Brain pericyte (primary cell): ENCODE measurements at regions not wholly inside any gene's neighbourhood (a gene's known extent, or its start where the extent isn't known, plus 50 kb on each side); places are given as distances from the start of the nearest gene placed in this dataset.

Experiments
- DNase-seq: peaks from one replicate; pipeline ENCODE4 v3.0.0-alpha.2; 2012; ENCODE audit warnings: low read depth, low spot score

DNA sequence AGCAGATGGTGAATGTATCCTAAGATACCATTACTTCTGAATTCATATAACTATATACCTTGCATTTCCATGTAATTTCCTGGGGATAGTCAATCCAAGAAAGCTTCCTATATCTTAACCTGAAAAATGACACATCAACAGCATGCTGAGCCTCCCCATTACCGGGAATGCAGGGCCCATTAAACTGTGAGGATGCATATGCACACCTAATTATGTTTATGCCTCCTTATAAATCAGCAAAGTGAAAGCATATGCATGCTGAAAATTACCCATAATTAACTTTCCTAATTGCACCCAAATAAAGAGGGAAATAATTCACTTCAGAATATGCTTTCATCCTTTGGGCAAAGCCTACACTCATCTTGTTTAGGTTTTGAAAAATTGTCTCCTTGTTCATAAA, 663.0 kb downstream of the KCNA4 start:
- DNase-seq, result no peak

DNA sequence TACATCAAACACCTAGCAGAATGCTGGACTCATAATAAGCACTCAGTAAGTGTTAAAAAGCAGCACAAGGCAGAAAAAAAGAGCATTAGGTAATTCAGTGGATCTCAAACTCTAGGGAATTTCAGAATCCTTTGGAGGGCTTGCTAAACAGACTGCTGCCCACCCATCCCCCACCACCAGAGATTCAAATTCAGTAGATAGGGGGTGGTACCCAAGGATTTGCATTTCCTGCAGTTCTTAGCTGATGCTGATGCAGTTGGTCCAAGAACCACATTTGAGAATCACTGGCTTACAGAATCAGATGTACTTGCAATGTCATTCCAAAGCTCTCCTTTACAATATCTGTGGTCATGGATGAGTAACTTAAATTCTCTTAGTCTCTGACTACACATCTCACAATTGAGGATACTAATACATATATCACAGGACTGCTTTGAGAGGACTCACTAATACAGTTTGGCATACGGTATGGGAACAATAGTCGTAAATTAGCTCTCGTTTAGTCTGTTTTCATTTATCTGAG, 664.5 kb downstream of the KCNA4 start:
- DNase-seq, result no peak

DNA sequence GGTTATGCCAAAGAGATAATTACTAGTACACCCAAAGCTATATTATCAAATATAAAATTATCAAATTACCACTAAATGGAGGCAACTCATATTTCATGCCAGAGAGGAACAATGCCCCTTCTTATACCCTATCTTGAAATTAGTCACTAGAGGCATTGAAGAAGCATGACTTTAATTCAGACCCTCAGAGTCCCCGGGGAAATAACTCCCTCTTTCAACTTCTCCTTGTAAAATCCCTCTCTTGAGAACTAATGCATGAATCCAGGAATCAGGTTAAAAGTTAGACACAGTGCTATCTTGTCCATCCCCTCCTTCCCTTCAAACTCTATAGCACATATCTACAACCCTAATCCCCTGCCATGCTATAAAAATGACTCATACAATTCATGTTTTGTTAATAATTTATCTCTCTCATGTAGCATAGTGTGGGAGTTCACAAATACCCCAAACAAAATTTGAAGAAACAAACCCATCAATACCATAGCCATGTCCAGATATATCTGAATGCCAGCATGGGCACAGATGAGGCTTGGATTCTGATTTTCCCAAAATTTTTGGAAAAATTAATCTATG, 665.4 kb downstream of the KCNA4 start:
- DNase-seq, result no peak

DNA sequence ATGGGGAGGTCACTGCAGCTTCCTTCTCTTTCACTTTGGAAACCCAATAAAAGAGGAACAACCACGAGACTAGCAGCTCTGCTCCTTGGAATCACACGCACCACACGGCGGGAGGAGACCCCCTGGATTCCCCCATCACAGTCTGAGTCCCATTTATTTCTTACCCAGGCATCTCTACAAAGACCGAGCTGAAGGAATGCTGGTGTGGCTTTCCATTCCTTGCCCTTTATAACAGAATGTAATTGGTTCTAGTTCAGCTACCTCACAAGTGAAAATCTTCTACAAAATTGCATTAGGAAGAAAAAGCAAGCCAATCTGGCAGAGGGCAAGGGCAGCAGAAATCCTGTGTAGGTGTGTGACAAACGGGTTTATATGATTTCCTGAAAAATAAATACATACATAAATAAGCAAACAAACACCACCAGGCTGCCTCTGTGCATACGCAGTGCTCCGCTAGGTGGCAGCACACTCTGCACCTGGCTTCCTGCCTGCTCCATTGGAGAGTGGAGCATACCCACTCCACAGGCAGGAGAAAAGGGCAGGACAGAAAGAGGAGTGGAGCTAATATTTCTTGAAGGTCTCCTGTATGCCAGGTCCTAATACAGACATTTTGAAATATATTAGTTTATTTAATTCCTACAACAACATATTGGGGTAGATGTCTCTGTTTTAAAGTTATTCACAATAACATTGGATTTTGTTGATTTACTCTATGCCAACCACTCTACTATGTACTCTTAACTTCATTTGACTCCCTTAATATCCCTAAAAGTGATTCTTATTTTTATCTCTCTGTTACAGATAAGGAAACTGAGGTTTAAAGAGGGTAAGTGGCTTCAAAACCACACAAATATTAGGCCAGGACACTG, 673.1 kb downstream of the KCNA4 start:
- DNase-seq, result no peak

DNA sequence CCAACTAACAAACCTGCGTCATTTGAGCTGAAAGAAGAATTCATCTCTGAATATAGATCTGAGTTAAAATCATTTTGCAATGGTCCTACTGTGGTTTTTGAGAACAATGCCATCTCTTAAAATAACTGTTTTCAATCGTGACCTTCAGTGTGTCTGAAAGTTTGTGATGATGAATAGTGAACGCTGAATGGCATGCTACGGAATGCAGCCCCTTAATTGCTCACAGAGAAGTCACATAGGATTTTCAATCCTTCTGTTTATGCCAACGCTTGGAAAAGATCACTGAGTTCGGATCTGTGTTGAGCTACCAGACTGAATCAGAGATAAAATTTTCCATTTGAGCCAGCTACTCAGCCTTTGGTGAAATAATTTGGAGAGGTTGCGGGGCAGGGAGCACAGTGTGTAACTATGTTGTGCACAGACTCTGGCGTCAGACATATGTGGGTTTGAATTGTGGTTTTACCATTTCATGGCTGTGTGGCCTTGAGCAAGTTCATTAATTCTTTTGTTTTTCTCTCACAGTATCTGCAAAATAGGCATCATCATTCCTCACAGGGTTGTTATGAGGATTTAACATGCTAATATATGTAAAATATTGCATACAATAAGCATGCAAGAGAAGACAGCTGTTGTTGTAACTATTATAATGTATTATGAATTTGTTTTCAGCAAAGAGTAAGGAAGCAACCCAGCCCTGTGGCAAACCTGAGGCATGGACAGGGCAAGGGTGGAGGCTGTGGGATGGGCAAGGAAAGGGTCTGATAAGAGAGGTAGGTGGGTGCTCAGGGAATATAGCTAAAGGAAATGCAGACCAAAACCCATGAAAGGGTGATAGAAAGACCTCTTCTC, 679.9 kb downstream of the KCNA4 start:
- DNase-seq, result no peak

DNA sequence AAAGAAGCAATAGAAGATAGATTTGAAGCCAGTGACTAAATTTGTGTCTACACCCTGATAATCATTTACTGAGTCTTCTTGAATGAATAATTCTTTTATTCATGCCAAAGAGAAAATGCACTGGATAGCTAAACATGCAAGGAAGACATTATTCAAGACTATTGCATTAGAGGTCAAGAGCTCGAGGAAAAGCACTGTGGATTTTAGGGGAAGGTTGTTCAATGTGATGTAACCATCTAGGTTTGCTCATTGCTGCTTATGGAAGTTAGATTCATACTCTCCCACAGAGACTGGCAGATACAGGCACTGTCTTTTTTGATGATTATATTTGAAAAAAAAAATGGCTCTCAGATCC, 682.1 kb downstream of the KCNA4 start:
- DNase-seq, result no peak

DNA sequence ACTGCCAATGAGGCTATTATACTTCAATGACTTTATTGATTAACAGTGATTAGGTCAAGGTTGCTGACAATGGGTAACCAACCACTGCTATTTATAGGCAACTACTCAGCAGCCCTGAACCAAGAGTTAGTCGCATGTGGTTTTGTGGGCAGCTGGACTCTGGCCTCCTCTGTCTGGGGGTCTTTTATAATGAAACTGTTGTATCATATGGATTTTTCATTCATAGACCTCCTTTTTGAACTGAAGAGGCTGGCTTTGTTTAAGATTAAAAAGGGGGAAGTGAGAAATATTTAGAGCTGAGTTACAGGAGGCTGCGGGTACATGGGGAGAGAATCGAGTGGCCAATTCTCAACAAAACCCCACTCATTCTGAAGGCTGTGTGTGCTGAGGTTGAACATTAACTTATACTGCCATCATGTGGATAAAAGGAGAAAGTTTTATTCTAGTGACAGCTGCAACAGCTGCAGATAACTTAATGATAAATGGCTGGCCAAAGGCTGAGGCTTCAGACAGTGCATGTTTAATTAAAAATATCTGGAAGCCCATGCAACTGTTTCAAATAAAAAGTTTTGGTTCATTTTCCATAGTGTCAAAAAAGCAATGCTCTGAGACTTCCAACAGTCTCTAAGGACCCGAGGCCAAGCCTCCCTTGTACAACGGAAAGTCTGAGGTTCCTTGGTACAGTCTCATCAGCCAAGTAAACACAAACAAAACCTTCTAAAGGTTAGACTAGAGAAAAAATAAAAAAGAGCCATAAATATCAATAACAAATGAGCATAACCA, 682.6 kb downstream of the KCNA4 start:
- no peak for DNase-seq

DNA sequence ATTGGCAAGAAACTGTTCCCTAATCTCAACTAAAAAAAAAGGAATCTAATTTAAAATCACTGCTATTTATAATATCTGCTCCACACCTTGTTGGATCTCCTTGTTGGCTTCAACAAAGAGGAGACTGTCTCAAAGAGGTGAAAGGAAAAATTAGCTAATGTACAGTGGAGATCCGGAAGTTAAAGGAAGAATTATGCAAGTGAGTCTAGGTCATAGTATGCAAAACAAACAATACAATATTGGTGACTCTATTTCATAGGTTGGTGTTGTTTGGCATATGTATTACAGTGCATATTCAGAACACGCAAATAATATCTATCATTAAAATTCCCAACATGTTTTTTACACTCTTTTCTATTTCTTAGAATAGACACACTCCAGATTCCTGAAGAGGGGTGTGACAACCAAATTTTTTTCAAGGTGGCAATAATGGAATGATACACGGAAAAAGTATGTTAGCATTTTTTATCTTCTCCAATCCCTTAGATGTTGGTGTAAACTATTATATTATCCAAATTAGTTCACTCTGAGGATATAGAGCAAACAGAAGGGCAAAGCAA, 685.3 kb downstream of the KCNA4 start:
- no peak for DNase-seq

DNA sequence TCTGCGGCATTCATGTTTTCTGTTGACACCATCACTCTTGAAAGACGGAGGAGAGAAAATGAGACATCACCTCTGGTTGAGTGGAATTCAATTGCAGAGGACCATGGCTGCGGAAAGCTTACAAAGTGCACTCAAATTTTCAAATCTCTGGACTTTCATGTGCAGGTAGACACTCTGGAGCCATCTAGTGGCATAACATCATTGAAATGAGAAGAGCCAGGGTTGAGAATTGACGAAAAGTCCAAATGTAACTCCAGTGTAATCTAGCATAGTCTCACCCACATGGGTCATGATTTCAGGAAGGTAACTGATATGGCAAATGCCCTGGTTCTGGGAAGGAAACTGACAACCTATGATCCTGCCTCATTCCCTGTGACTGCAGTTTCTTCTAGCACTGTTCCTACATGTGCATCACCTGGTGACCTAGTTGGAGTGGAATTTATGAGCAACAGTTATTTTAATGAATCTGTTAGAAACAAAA, 687.8 kb downstream of the KCNA4 start:
- DNase-seq, result no peak

DNA sequence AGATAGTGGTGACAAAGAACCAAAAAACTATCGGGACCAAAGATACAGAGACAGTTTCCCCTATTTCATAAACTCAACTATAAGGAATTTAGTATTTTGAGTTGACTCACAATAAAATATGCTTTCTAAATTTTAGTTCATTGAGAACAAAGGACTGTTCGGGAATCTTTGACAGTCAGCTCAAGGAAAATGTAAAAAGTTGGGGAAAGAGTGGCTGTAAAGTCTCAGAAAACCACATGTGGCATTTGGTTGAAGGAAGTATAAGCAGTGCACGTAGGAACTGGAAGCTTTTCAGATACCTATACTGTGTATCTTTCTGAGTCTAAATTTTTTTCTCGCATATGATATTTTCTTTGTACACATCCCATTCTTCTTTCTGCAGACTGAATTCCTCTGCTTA, 688.9 kb downstream of the KCNA4 start:
- DNase-seq, result no peak

DNA sequence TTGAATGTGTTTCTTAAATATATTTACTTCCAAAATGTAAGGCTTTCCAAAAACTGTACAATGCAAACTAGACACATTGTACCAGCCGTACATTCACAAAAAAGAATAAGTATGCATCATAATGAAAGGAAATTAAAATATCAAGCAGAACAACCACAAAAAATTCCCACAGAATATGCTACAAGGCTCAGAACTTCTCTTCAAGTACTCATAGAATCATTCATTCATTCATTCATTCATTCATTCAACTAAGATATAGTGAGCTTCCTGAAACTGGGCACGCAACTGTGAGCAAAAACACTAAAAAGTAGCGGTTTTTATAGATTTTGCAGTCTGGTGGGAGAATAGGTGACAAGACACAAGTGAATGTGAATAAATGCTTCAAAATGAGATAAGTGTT, 690.1 kb downstream of the KCNA4 start:
- no peak for DNase-seq

DNA sequence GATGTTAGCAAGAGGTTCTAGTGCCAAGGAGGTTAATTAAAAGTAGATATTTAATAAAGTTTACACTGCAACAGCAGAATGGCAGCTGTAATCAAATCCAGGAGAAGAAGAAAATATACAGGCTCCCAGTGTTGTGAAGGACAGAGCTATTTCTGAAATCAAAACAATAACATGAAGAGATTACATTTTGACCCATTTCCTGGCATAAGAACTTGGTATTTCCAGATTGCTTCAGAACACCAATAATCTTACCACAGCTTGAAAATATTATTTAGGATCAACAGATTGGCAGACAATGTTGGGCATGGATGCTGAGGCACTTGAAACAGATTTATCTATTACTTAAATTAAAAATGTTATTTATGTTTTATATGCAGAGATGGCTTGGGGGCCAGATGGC, 692.5 kb downstream of the KCNA4 start:
- DNase-seq, result no peak

DNA sequence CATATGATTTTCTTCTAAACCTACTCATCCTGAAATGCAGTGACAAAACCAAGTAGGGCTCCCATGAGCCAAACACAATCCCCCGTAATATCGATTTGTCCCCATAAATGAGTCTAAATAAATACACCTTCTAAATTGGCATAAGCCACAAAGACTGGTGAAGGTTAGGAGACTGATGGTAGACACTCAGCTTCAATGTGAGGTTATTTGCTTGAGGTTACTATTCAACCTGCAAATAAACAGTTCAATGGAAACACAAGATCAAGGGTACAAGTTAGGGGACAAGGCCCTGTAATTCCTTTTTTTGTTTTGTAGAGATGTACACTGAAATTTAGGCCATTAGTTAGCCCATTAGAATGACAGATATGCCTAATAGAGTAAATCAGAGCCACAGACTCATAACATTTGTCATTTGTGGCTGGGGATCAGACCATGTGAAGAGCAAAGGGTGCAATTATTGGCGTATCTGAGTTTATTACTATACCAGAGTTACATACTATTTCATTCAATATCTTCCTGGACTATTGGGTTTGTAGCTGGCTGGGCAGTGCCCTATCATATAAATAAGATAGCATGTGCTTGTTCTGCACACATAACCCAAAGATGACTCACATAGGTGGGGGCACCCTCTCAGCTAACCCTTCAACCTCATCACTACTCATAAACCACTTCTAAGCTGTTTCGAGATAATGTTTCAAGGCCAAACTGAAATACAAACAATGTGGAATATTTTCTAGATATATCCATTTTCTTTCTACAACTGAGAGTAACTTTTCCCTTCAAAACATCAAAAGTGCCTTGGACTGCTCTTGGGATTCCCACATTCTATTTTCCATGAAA, 695.3 kb downstream of the KCNA4 start:
- DNase-seq, result no peak

DNA sequence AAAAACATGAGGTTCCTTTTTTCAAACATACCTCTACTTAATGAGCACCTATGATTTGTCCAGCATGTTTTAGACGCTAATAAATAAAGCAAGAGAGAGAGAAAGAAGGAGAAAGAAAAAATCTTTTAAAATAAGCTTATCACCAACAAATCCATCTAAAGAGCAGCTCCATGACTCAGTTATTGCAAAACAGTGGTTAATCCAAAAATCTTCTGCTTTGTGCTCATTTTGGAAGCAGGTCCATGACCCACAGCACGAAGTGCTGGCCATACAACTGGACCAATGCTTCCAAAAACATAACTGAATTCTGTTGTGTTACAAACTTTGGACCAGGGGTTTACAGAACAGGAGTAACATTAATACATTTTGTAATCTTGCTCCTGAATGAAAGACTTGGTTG, 696.6 kb downstream of the KCNA4 start:
- no peak for DNase-seq

DNA sequence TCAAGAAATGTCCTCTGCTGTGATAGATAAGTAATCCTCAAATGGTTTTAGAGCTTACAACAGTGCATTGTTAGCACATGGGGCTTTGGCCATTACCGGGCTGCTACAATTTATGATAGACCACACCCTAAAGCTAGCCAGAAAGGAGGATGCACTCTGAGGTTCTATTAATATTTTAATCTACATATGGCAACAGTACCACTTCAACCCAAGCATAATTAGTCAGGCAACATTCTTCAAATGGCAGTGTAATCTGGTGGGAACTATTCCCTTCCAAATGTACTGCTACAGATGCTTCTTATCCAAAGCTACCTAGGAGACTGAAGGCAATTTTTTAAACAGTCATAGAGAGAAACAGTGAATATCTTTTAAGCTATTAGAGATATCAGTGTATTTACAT, 697.6 kb downstream of the KCNA4 start:
- no peak for DNase-seq

DNA sequence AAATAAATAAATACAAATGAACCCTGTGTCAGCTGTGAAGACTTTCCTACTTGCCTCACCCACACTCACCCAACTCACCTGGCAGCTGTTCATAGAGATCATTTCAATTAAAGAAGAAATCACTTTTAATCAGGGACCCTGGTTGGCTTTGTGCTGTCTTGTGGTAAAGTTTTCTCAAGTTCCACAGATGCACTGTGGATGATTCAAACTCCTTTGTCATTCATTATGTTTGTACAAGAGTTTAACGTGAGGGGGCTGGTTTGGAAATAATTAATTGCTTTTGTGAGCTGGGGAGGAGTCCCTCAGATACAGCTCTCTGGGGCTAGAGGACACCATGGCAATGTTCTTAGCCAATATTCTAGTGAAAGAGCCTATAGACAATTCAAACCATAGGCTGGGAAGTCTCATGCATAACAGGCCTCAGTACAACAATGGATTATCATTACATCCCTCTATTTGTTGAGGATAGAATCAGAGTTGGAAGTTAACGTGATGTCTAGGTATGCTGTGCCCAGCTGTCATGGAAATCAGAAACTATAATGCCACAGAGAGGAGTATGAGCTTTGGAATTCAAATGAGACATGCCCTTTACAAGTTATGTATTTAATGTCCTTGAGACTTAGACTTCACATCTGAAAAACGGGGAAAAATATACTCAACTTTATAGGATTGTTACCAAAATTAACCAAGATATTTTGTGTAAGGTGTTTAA, 698.5 kb downstream of the KCNA4 start:
- DNase-seq, result no peak

DNA sequence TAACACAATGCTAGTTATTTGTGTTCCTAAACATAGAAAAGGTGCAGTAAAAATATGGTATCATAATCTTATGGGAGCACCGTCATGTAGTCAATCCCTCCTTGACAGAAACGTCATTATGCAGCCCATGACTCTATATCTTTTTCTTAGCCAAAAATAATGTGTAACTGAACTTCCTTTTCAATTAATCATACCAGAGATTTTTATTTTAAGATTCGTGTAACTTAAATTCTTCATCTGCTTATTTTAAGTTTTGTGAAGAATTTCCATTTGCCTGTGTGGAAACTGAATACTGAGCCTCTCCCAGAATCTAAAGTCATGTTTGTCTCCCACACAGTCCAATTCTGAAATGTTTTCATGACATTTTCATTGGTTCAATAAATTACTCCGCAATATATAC, 699.1 kb downstream of the KCNA4 start:
- DNase-seq, result no peak

DNA sequence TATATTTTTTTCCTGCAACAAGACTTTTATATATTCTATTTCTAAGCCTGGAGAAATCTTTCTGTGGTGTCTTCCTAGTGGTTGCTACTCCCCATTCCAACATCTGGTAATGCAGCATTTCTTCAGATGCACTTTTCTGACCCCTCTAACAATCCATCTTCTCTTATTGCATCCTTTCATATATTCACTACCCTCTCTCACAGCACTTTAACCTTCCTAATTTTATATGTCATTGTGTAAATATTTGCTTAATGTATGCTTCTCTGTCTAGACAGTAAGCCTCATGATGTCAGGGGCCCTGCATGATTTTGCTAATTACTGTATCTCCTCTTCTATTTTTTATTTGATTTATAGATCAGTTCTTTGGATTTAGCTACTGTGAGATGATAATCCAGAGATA, 701.6 kb downstream of the KCNA4 start:
- DNase-seq, result no peak

DNA sequence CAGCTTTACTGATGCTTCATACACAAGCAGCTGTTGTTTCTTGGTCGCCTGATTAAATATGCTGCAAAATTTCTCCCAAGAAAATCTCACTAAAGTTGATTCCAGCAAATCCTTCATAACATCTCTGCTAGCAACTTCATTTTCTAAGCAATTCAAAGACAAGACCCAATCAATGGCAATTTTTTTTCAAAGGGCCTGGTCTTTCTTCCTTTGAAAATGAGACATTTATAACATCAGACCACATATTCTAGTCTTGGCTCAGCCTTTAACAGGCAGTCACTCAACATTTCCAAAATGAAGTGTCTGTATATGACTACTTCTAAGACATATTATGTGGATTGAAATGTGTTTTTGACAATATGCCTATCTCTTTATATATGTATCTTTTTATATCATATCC, 702.6 kb downstream of the KCNA4 start:
- no peak for DNase-seq

DNA sequence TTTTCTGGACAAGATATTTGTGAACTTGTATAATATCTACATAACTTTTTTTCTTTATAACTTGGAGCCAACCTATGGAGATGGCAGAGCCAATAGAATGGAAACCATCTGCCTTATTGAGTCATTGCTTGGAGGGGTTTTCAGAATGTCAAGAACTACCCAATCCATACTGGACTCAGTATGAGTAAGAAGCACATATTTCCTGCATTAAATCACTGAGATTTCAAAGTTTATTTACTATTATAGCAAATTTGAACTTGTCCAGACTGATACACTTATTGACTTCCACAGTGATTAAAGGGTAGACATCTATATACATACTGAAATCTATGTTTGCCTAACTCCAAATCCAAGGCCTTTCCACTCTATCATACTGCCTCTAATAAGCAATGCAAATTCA, 704.0 kb downstream of the KCNA4 start:
- no peak for DNase-seq
